ENCODE measurements at regions not wholly inside any gene's neighbourhood (a gene's known extent, or its start where the extent isn't known, plus 50 kb on each side); places are given as distances from the start of the nearest gene placed in this dataset.
"Not testable (repeated sequence)": the region's sequence is repeated elsewhere in the genome, so short reads cannot be mapped to it uniquely, and the experiment has no call there.

- not testable (repeated sequence) for H3K27ac ChIP-seq (ENCODE audit: low read depth, low read length); H2AFZ ChIP-seq (ENCODE audit: low read depth, low read length); H3K4me2 ChIP-seq (ENCODE audit: low read length); H3K36me3 Mint-ChIP-seq (ENCODE audit: low read depth, unreplicated experiment); H4K20me1 ChIP-seq (ENCODE audit: insufficient read depth, low read length); H3K4me1 ChIP-seq (ENCODE audit: insufficient read depth, low read length); DNase-seq (ENCODE audit: low read depth); H3K9ac ChIP-seq (ENCODE audit: low read length); H3K79me2 ChIP-seq (ENCODE audit: insufficient read depth, low read length); H3K4me3 Mint-ChIP-seq (ENCODE audit: unreplicated experiment); H3K4me3 ChIP-seq (ENCODE audit: insufficient read depth, low read depth, low read length); H3K27me3 ChIP-seq (ENCODE audit: insufficient read depth, low read length); FAIRE-seq; H3K27ac Mint-ChIP-seq (ENCODE audit: unreplicated experiment); H3K4me1 Mint-ChIP-seq (ENCODE audit: low read depth, unreplicated experiment); H3K36me3 ChIP-seq (ENCODE audit: insufficient read depth, low read length); H3K9me3 Mint-ChIP-seq (ENCODE audit: unreplicated experiment); H3K9me3 ChIP-seq (ENCODE audit: insufficient read depth, low read depth, low read length)
- peaks cover 26% of the 10 kb centered on the region for H3K27me3 Mint-ChIP-seq (ENCODE audit: low read depth, unreplicated experiment)
These were observed 163.4 kb upstream of the OSBPL11 start for GRCh38 chr3:125758641-125759130.

GRCh38 chr3:125762601-125763000 is 167.3 kb upstream of the OSBPL11 start:
- H3K4me1 Mint-ChIP-seq (ENCODE audit: low read depth, unreplicated experiment); H3K9me3 ChIP-seq (ENCODE audit: insufficient read depth, low read depth, low read length); H3K9me3 Mint-ChIP-seq (ENCODE audit: unreplicated experiment); H3K36me3 ChIP-seq (ENCODE audit: insufficient read depth, low read length); H2AFZ ChIP-seq (ENCODE audit: low read depth, low read length); H3K9ac ChIP-seq (ENCODE audit: low read length); H3K27ac ChIP-seq (ENCODE audit: low read depth, low read length); H3K27me3 ChIP-seq (ENCODE audit: insufficient read depth, low read length); H3K4me1 ChIP-seq (ENCODE audit: insufficient read depth, low read length); H3K27ac Mint-ChIP-seq (ENCODE audit: unreplicated experiment); FAIRE-seq; H3K36me3 Mint-ChIP-seq (ENCODE audit: low read depth, unreplicated experiment); H4K20me1 ChIP-seq (ENCODE audit: insufficient read depth, low read length); H3K79me2 ChIP-seq (ENCODE audit: insufficient read depth, low read length); DNase-seq (ENCODE audit: low read depth); H3K4me3 ChIP-seq (ENCODE audit: insufficient read depth, low read depth, low read length); H3K4me3 Mint-ChIP-seq (ENCODE audit: unreplicated experiment); H3K4me2 ChIP-seq (ENCODE audit: low read length): not testable (repeated sequence)
- H3K27me3 Mint-ChIP-seq (ENCODE audit: low read depth, unreplicated experiment): peaks cover 48% of the 10 kb centered on the region

- H3K36me3 Mint-ChIP-seq (ENCODE audit: low read depth, unreplicated experiment); H3K4me1 Mint-ChIP-seq (ENCODE audit: low read depth, unreplicated experiment); H3K36me3 ChIP-seq (ENCODE audit: insufficient read depth, low read length); FAIRE-seq; H3K27ac Mint-ChIP-seq (ENCODE audit: unreplicated experiment); H3K9me3 Mint-ChIP-seq (ENCODE audit: unreplicated experiment); H3K4me1 ChIP-seq (ENCODE audit: insufficient read depth, low read length); H3K9me3 ChIP-seq (ENCODE audit: insufficient read depth, low read depth, low read length); H3K27me3 ChIP-seq (ENCODE audit: insufficient read depth, low read length); H3K79me2 ChIP-seq (ENCODE audit: insufficient read depth, low read length); H4K20me1 ChIP-seq (ENCODE audit: insufficient read depth, low read length); DNase-seq (ENCODE audit: low read depth); H3K27ac ChIP-seq (ENCODE audit: low read depth, low read length); H3K9ac ChIP-seq (ENCODE audit: low read length): not testable (repeated sequence)
- peak overlapping the region; percentile 83 for H3K4me2 ChIP-seq (ENCODE audit: low read length)
- peak overlapping the region; percentile 66 for H3K4me3 Mint-ChIP-seq (ENCODE audit: unreplicated experiment)
- peak overlapping the region; percentile 86 for H2AFZ ChIP-seq (ENCODE audit: low read depth, low read length)
- peak; percentile 4 for TF ChIP-seq CTCF (IDR thresholded peaks at IDR 0.05; ENCODE audit: insufficient read depth, low read depth, low read length)
- H3K4me3 ChIP-seq (ENCODE audit: insufficient read depth, low read depth, low read length): peak overlapping the region; percentile 46
- H3K27me3 Mint-ChIP-seq (ENCODE audit: low read depth, unreplicated experiment): peaks cover 50% of the 10 kb centered on the region
These were observed 171.1 kb upstream of the OSBPL11 start for GRCh38 chr3:125766285-125766826.

GRCh38 chr3:125766931-125767330 is 171.6 kb upstream of the OSBPL11 start:
- not testable (repeated sequence) for H4K20me1 ChIP-seq (ENCODE audit: insufficient read depth, low read length); H3K27ac Mint-ChIP-seq (ENCODE audit: unreplicated experiment); H3K4me1 Mint-ChIP-seq (ENCODE audit: low read depth, unreplicated experiment); DNase-seq (ENCODE audit: low read depth); H3K9me3 Mint-ChIP-seq (ENCODE audit: unreplicated experiment); H3K9ac ChIP-seq (ENCODE audit: low read length); FAIRE-seq; H3K27me3 ChIP-seq (ENCODE audit: insufficient read depth, low read length); H3K36me3 Mint-ChIP-seq (ENCODE audit: low read depth, unreplicated experiment); H3K27ac ChIP-seq (ENCODE audit: low read depth, low read length); H3K79me2 ChIP-seq (ENCODE audit: insufficient read depth, low read length); H2AFZ ChIP-seq (ENCODE audit: low read depth, low read length); H3K4me3 ChIP-seq (ENCODE audit: insufficient read depth, low read depth, low read length); H3K4me2 ChIP-seq (ENCODE audit: low read length); H3K4me1 ChIP-seq (ENCODE audit: insufficient read depth, low read length); H3K9me3 ChIP-seq (ENCODE audit: insufficient read depth, low read depth, low read length); H3K36me3 ChIP-seq (ENCODE audit: insufficient read depth, low read length)
- peaks cover 52% of the 10 kb centered on the region for H3K27me3 Mint-ChIP-seq (ENCODE audit: low read depth, unreplicated experiment)
- H3K4me3 Mint-ChIP-seq (ENCODE audit: unreplicated experiment): peak overlapping the region; percentile 70

All from astrocyte (in vitro differentiated cells and primary cell).